Endodermal cell (in vitro differentiated cells): ENCODE measurements at regions not wholly inside any gene's neighbourhood (a gene's known extent, or its start where the extent isn't known, plus 50 kb on each side); places are given as distances from the start of the nearest gene placed in this dataset.

Experiments
- DNase-seq: peaks from one replicate; pipeline ENCODE4 v3.0.0-alpha.2; 2017
- H3K27ac ChIP-seq: 2 replicates; pipeline ENCODE4 v1.5.1; 2013; ENCODE audit warnings: mild to moderate bottlenecking, low read depth, low read length, moderate library complexity
- H3K27me3 ChIP-seq: 2 replicates; pipeline ENCODE4 v1.6.1; 2013; ENCODE audit warnings: mild to moderate bottlenecking, low read length, moderate library complexity; ENCODE audit not compliant: insufficient read depth, control insufficient read depth, poor library complexity, severe bottlenecking
- H3K36me3 ChIP-seq: 2 replicates; pipeline ENCODE4 v1.7.0; 2013; ENCODE audit warnings: mild to moderate bottlenecking, low read length, moderate library complexity; ENCODE audit not compliant: control insufficient read depth, insufficient read depth
- H3K4me1 ChIP-seq: one replicate; pipeline ENCODE4 v1.7.0; 2013; ENCODE audit warnings: low read length; ENCODE audit not compliant: control insufficient read depth, insufficient read depth
- H3K4me3 ChIP-seq: 2 replicates; pipeline ENCODE4 v1.5.1; 2013; ENCODE audit warnings: mild to moderate bottlenecking, low read length, moderate library complexity
- H3K9ac ChIP-seq: 2 replicates; pipeline ENCODE4 v1.6.1; 2013; ENCODE audit warnings: mild to moderate bottlenecking, low read length, moderate library complexity; ENCODE audit not compliant: poor library complexity, severe bottlenecking; ENCODE audit errors: extremely low read depth
- H3K9me3 ChIP-seq: 2 replicates; pipeline ENCODE4 v1.6.1; 2013; ENCODE audit warnings: mild to moderate bottlenecking, low read length, moderate library complexity; ENCODE audit not compliant: control insufficient read depth
- H3K27ac Mint-ChIP-seq: 2 replicates; pipeline ENCODE4 v1.8.0; 2020; ENCODE audit warnings: mixed read lengths
- H3K27me3 Mint-ChIP-seq: 2 replicates; pipeline ENCODE4 v1.8.0; 2021; ENCODE audit warnings: mild to moderate bottlenecking, mixed read lengths; ENCODE audit not compliant: insufficient read depth
- H3K36me3 Mint-ChIP-seq: 2 replicates; pipeline ENCODE4 v1.8.0; 2020; ENCODE audit warnings: low read depth, mixed read lengths
- H3K4me1 Mint-ChIP-seq: 2 replicates; pipeline ENCODE4 v1.8.0; 2020; ENCODE audit warnings: mixed read lengths
- H3K4me3 Mint-ChIP-seq: 2 replicates; pipeline ENCODE4 v1.8.0; 2020; ENCODE audit warnings: mild to moderate bottlenecking, moderate library complexity, mixed read lengths
- H3K9me3 Mint-ChIP-seq: 2 replicates; pipeline ENCODE4 v1.8.0; 2020; ENCODE audit warnings: mild to moderate bottlenecking, mixed read lengths
- WGBS, 2 experiments: methylation state at CpG; one replicate each; pipeline versions ENCODE4 v1.1.5 to v1.1.7; 2013; ENCODE audit warnings: missing lambda C conversion rate in 2 of 2, mixed read lengths in 1 of 2; ENCODE audit not compliant: insufficient coverage in 1 of 2, insufficient read length in 1 of 2; 5-methylcytosine and 5-hydroxymethylcytosine counted together
- TF ChIP-seq, protein P1 (sequence below): fragments of 200-600 bp; sonication (generic); conservative IDR thresholded peaks from 2 replicates; pipeline ENCODE4 v1.5.0; 2021; ENCODE audit warnings: antibody characterized with exemption, mild to moderate bottlenecking

DNA sequence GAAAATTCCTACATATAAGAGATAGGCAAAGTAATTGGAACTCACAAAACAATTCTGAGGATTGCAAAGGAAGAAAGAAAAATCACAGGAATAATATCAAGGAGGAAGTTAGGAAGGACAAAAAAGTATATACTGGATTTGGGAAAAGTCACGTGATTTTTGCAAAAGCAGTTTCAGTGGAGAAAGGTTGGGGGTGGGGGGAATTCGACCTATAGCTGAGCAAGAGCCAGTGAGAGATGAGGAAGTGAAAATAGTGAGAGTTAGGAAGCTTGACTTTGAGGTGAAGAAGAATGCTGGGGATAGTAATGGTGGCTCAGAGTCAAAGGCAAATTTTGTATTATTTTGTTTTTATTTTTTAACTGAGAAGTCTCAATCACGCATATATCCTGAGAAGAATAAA is 438.0 kb upstream of the PMFBP1 start:
- no peaks in the 10 kb centered on the region for H3K9me3 Mint-ChIP-seq

DNA sequence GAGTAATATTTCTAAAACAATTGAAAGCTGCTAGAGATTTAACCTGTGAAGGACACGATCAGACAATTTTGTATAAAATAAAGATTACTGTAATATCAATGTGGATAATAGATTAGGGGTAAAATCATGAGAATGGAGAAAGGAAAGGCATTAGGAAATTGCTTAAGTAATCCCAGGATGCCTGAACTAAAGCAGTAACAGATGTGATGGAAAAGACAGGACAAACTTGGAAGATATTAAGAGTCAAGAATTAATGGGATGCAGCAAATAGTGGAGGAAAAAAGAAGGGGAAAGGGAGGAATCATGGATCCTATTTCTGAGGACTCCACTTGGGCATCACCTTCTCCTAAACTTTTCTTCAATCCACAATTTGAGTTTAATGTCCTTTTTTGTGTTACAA is 437.1 kb upstream of the PMFBP1 start:
- TF ChIP-seq, protein P1, sequence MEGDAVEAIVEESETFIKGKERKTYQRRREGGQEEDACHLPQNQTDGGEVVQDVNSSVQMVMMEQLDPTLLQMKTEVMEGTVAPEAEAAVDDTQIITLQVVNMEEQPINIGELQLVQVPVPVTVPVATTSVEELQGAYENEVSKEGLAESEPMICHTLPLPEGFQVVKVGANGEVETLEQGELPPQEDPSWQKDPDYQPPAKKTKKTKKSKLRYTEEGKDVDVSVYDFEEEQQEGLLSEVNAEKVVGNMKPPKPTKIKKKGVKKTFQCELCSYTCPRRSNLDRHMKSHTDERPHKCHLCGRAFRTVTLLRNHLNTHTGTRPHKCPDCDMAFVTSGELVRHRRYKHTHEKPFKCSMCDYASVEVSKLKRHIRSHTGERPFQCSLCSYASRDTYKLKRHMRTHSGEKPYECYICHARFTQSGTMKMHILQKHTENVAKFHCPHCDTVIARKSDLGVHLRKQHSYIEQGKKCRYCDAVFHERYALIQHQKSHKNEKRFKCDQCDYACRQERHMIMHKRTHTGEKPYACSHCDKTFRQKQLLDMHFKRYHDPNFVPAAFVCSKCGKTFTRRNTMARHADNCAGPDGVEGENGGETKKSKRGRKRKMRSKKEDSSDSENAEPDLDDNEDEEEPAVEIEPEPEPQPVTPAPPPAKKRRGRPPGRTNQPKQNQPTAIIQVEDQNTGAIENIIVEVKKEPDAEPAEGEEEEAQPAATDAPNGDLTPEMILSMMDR: no peak
- Mint-ChIP-seq H3K4me3 (no peak overlapping the region), H3K27ac (no peak overlapping the region), H3K9me3 (no peaks in the 10 kb centered on the region), H3K36me3 (no peaks in the 10 kb centered on the region), H3K27me3 (no peaks in the 10 kb centered on the region), H3K4me1 (peaks cover 8% of the 10 kb centered on the region)
- Histone ChIP-seq H3K4me1 (no peaks in the 10 kb centered on the region), H3K9me3 (no peaks in the 10 kb centered on the region), H3K27me3 (no peaks in the 10 kb centered on the region), H3K4me3 (no peak overlapping the region), H3K9ac (no peak overlapping the region), H3K36me3 (no peaks in the 10 kb centered on the region), H3K27ac (no peak overlapping the region)
- DNase-seq: no peak
- WGBS, 2 experiments: 93 to 100% methylated on average over 1 of the region's 1 CpG

More for the DNA sequence above, 438.0 kb upstream of the PMFBP1 start:
- Histone ChIP-seq H3K4me1 (no peaks in the 10 kb centered on the region), H3K4me3 (no peak overlapping the region), H3K27ac (no peak overlapping the region), H3K9ac (no peak overlapping the region), H3K36me3 (no peaks in the 10 kb centered on the region), H3K9me3 (no peaks in the 10 kb centered on the region), H3K27me3 (no peaks in the 10 kb centered on the region)
- H3K4me1 Mint-ChIP-seq: peaks cover 7% of the 10 kb centered on the region
- WGBS, 2 experiments: 74 to 85% methylated on average over 3 of the region's 3 CpGs
- no peaks in the 10 kb centered on the region for H3K36me3 Mint-ChIP-seq
- DNase-seq: no peak
- H3K27ac Mint-ChIP-seq: no peak overlapping the region
- H3K27me3 Mint-ChIP-seq: no peaks in the 10 kb centered on the region
- TF ChIP-seq, protein P1: no peak
- no peak overlapping the region for H3K4me3 Mint-ChIP-seq

DNA sequence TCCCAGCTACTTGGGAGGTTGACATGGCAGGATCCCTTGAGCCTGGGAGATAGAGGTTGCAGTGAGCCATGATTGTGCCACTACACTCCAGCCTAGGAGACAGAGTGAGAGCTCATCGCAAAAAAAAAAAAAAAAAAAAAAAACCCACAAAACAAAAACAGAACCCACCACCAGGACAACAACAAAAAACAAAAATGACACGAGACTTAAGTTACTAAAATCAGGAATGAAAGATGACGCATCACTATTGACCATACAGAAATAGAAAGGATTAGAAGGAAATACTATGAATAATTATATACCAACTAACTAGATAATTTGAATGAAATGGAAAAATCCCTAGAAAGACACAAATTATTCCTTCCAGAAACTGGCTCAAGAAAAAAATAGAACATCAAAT is 432.4 kb upstream of the PMFBP1 start:
- no peaks in the 10 kb centered on the region for H3K27me3 ChIP-seq
- Mint-ChIP-seq H3K4me3 (no peak overlapping the region), H3K27ac (no peak overlapping the region), H3K4me1 (peaks cover 2% of the 10 kb centered on the region), H3K36me3 (peaks cover 4% of the 10 kb centered on the region), H3K27me3 (no peaks in the 10 kb centered on the region), H3K9me3 (peaks cover 2% of the 10 kb centered on the region)
- no peaks in the 10 kb centered on the region for H3K36me3 ChIP-seq
- H3K27ac ChIP-seq: no peak overlapping the region
- DNase-seq: no peak
- WGBS, 2 experiments: no CpG with 5 or more reads among the region's 3 CpGs
- H3K9me3 ChIP-seq: no peaks in the 10 kb centered on the region
- H3K9ac ChIP-seq: no peak overlapping the region
- TF ChIP-seq, protein P1: no peak
- no peak overlapping the region for H3K4me3 ChIP-seq
- H3K4me1 ChIP-seq: no peaks in the 10 kb centered on the region
